ENCODE measurements at regions not wholly inside any gene's neighbourhood (a gene's known extent, or its start where the extent isn't known, plus 50 kb on each side); places are given as distances from the start of the nearest gene placed in this dataset.

GRCh38 chr11:122311216-122311755 lies 195.3 kb upstream of the BLID start:
- no peak for TF ChIP-seq CTCF (conservative IDR thresholded peaks at IDR 0.05; ENCODE audit: control insufficient read depth, insufficient read depth, low read depth, low read length)
- DNase-seq (ENCODE audit: low read depth): no peak
- H3K4me3 ChIP-seq (ENCODE audit: control insufficient read depth, low read depth, low read length): no peak overlapping the region

- TF ChIP-seq CTCF (conservative IDR thresholded peaks at IDR 0.05; ENCODE audit: control insufficient read depth, insufficient read depth, low read depth, low read length): no peak
- H3K4me3 ChIP-seq (ENCODE audit: control insufficient read depth, low read depth, low read length): no peak overlapping the region
- DNase-seq (ENCODE audit: low read depth): no peak
Measured at GRCh38 chr11:122310766-122311165, 194.8 kb upstream of the BLID start.

- TF ChIP-seq CTCF (conservative IDR thresholded peaks at IDR 0.05; ENCODE audit: control insufficient read depth, insufficient read depth, low read depth, low read length): no peak
- H3K4me3 ChIP-seq (ENCODE audit: control insufficient read depth, low read depth, low read length): no peak overlapping the region
- DNase-seq (ENCODE audit: low read depth): no peak
Measured at GRCh38 chr11:122309262-122309925, 193.4 kb upstream of the BLID start.

- no peak overlapping the region for H3K4me3 ChIP-seq (ENCODE audit: control insufficient read depth, low read depth, low read length)
- DNase-seq (ENCODE audit: low read depth): no peak
- no peak for TF ChIP-seq CTCF (conservative IDR thresholded peaks at IDR 0.05; ENCODE audit: control insufficient read depth, insufficient read depth, low read depth, low read length)
Measured at GRCh38 chr11:122308226-122308625, 192.2 kb upstream of the BLID start.

GRCh38 chr11:122307476-122308035 lies 191.5 kb upstream of the BLID start:
- TF ChIP-seq CTCF (conservative IDR thresholded peaks at IDR 0.05; ENCODE audit: control insufficient read depth, insufficient read depth, low read depth, low read length): no peak
- no peak for DNase-seq (ENCODE audit: low read depth)

GRCh38 chr11:122306831-122307391 lies 190.9 kb upstream of the BLID start:
- no peak overlapping the region for H3K4me3 ChIP-seq (ENCODE audit: control insufficient read depth, low read depth, low read length)
- DNase-seq (ENCODE audit: low read depth): no peak
- no peak for TF ChIP-seq CTCF (conservative IDR thresholded peaks at IDR 0.05; ENCODE audit: control insufficient read depth, insufficient read depth, low read depth, low read length)

More at GRCh38 chr11:122307476-122308035, 191.5 kb upstream of the BLID start:
- H3K4me3 ChIP-seq (ENCODE audit: control insufficient read depth, low read depth, low read length): no peak overlapping the region

All from fibroblast of mammary gland (primary cell).